MV-4-11 (cell line): ENCODE measurements at regions not wholly inside any gene's neighbourhood (a gene's known extent, or its start where the extent isn't known, plus 50 kb on each side); places are given as distances from the start of the nearest gene placed in this dataset.
"Not testable (repeated sequence)": the region's sequence is repeated elsewhere in the genome, so short reads cannot be mapped to it uniquely, and the experiment has no call there.

ENCODE experiments used
- DNase-seq: peaks from one replicate; lab custom pipeline; 2025; lab: John Stamatoyannopoulos, UW

GRCh38 chr7:124152859-124153692 lies 120.2 kb upstream of the TMEM229A start:
- peak; percentile 5 for DNase-seq

DNA sequence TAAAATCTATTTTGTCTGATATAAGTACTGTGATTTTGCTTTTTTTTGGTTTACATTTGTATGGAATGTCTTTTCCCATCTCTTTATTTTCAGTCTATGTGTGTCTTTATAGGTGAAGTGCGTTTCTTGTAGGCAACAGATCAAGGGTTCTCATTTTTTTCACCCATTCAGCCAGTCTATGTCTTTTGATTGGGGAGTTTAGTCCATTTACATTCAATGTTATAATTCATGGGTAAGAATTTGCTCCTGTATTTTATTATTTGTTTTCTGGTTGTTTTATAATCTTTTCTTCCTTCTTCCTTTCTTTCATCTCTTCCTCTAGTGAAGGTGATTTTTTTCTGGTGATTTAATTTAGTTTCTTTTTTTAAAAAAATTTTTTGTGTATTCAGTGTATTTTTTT lies 104.8 kb upstream of the TMEM229A start:
- no peak for DNase-seq

- no peak for DNase-seq
Measured at GRCh38 chr7:124124201-124124600, 91.3 kb upstream of the TMEM229A start.

DNA sequence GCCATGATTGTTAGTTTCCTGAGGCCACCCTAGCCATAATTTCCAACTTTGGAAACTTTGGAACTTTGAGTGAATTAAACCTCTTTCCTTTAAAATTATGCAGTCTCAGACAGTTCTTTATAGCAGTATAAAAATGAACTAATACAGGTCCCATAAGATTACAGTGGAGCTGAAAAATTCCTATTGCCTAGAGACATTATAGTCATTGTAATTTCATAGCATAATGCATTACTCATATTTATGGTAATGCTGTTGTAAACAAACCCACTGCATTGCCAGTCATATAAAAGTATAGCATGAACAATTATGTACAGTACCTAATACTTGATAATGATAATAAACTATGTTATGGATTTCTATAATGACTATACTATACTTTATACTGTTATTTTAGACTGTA lies 88.0 kb upstream of the TMEM229A start:
- DNase-seq: no peak

DNA sequence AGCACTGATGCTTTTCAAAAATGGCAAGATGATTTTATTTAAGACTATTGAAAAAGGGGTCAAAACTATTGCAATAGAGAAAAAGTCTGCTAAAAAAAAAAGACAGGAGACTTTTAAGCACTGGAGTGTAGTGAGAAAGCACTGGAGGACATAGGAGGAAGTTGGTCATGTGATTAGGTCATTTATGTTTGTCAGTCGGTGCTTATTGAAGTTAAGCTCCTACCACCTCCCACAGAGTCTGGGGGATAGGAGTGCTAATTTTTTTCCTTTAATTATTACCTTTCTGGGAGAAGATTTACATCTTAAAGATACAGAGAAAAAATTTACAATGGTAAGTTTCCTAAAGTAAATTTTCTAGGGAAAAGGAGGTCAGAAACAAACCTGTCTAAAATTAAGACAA lies 80.2 kb upstream of the TMEM229A start:
- DNase-seq: no peak

- DNase-seq: no peak
Measured at GRCh38 chr7:124106575-124106974, 73.7 kb upstream of the TMEM229A start.

- DNase-seq: no peak
Measured at GRCh38 chr7:124101173-124101768, 68.4 kb upstream of the TMEM229A start.

- no peak for DNase-seq
Measured at GRCh38 chr7:124100190-124100589, 67.3 kb upstream of the TMEM229A start.

GRCh38 chr7:124099585-124099984 lies 66.7 kb upstream of the TMEM229A start:
- DNase-seq: not testable (repeated sequence)

- no peak for DNase-seq
Measured at GRCh38 chr7:124089621-124090020, 56.8 kb upstream of the TMEM229A start.

GRCh38 chr7:124088590-124088989 lies 55.7 kb upstream of the TMEM229A start:
- no peak for DNase-seq

- DNase-seq: no peak
Measured at GRCh38 chr7:124086843-124087242, 54.0 kb upstream of the TMEM229A start.

- no peak for DNase-seq
Measured at GRCh38 chr7:124085179-124085578, 52.3 kb upstream of the TMEM229A start.

- no peak for DNase-seq
Measured at GRCh38 chr7:124084024-124084423, 51.2 kb upstream of the TMEM229A start.
